Stimulated activated CD8-positive, alpha-beta memory T cell treated with anti-CD3 and anti-CD28 coated beads, Interleukin-4, amount 100 ng/mL, for 48 hours (primary cell): ENCODE measurements at regions not wholly inside any gene's neighbourhood (a gene's known extent, or its start where the extent isn't known, plus 50 kb on each side); places are given as distances from the start of the nearest gene placed in this dataset.
"Not testable (repeated sequence)": the region's sequence is repeated elsewhere in the genome, so short reads cannot be mapped to it uniquely, and the experiment has no call there.

Source experiments
- DNase-seq: peaks from one replicate; pipeline ENCODE4 v3.0.0-alpha.2; 2020

- DNase-seq: no peak
Measured at GRCh38 chr4:138609943-138610350, 367.8 kb upstream of the SLC7A11 start.

GRCh38 chr4:138604556-138604955, 362.4 kb upstream of the SLC7A11 start:
- DNase-seq: no peak

- no peak for DNase-seq
Measured at GRCh38 chr4:138602664-138603063, 360.5 kb upstream of the SLC7A11 start.

GRCh38 chr4:138599965-138600364, 357.8 kb upstream of the SLC7A11 start:
- DNase-seq: no peak

GRCh38 chr4:138598226-138598625, 356.1 kb upstream of the SLC7A11 start:
- no peak for DNase-seq

- DNase-seq: no peak
Measured at GRCh38 chr4:138596896-138597295, 354.7 kb upstream of the SLC7A11 start.

GRCh38 chr4:138595731-138596460, 353.7 kb upstream of the SLC7A11 start:
- no peak for DNase-seq

- DNase-seq: no peak
Measured at GRCh38 chr4:138595171-138595570, 353.0 kb upstream of the SLC7A11 start.

GRCh38 chr4:138592796-138593195, 350.6 kb upstream of the SLC7A11 start:
- no peak for DNase-seq

- DNase-seq: no peak
Measured at GRCh38 chr4:138591808-138592207, 349.7 kb upstream of the SLC7A11 start.

GRCh38 chr4:138588501-138588900, 346.4 kb upstream of the SLC7A11 start:
- DNase-seq: no peak

GRCh38 chr4:138579146-138579545, 337.0 kb upstream of the SLC7A11 start:
- DNase-seq: no peak

GRCh38 chr4:138577826-138578225, 335.7 kb upstream of the SLC7A11 start:
- DNase-seq: not testable (repeated sequence)

GRCh38 chr4:138577145-138577544, 335.0 kb upstream of the SLC7A11 start:
- no peak for DNase-seq

GRCh38 chr4:138576684-138577083, 334.5 kb upstream of the SLC7A11 start:
- DNase-seq: no peak

- no peak for DNase-seq
Measured at GRCh38 chr4:138573246-138573645, 331.1 kb upstream of the SLC7A11 start.

- DNase-seq: no peak
Measured at GRCh38 chr4:138572007-138572406, 329.9 kb upstream of the SLC7A11 start.

GRCh38 chr4:138567696-138568095, 325.5 kb upstream of the SLC7A11 start:
- DNase-seq: no peak

- no peak for DNase-seq
Measured at GRCh38 chr4:138565576-138565975, 323.4 kb upstream of the SLC7A11 start.

GRCh38 chr4:138562544-138562991, 320.4 kb upstream of the SLC7A11 start:
- DNase-seq: no peak

GRCh38 chr4:138561906-138562305, 319.8 kb upstream of the SLC7A11 start:
- DNase-seq: no peak

GRCh38 chr4:138561276-138561880, 319.2 kb upstream of the SLC7A11 start:
- DNase-seq: no peak

- no peak for DNase-seq
Measured at GRCh38 chr4:138560448-138560847, 318.3 kb upstream of the SLC7A11 start.

- no peak for DNase-seq
Measured at GRCh38 chr4:138558886-138559285, 316.7 kb upstream of the SLC7A11 start.

- no peak for DNase-seq
Measured at GRCh38 chr4:138555584-138555983, 313.4 kb upstream of the SLC7A11 start.
